Hindlimb muscle (tissue), 1 donor: ENCODE measurements at regions not wholly inside any gene's neighbourhood (a gene's known extent, or its start where the extent isn't known, plus 50 kb on each side); places are given as distances from the start of the nearest gene placed in this dataset.

Source experiments
- DNase-seq: peaks from one replicate; pipeline ENCODE4 v3.0.0-alpha.2; 2013

GRCh38 chr6:157756708-157757429 lies 66.2 kb upstream of the SNX9 start:
- peak; percentile 86 for DNase-seq

GRCh38 chr6:157757430-157758403 lies 65.3 kb upstream of the SNX9 start:
- no peak for DNase-seq

- DNase-seq: no peak
Measured at GRCh38 chr6:157758516-157759023, 64.5 kb upstream of the SNX9 start.

GRCh38 chr6:157759028-157759427 lies 64.0 kb upstream of the SNX9 start:
- DNase-seq: no peak

- no peak for DNase-seq
Measured at GRCh38 chr6:157760137-157760536, 62.9 kb upstream of the SNX9 start.

GRCh38 chr6:157760589-157761330 lies 62.3 kb upstream of the SNX9 start:
- DNase-seq: no peak

GRCh38 chr6:157761331-157761921 lies 61.6 kb upstream of the SNX9 start:
- DNase-seq: no peak

- no peak for DNase-seq
Measured at GRCh38 chr6:157761926-157762325, 61.1 kb upstream of the SNX9 start.

GRCh38 chr6:157762636-157763035 lies 60.4 kb upstream of the SNX9 start:
- DNase-seq: no peak

- no peak for DNase-seq
Measured at GRCh38 chr6:157763129-157763903, 59.7 kb upstream of the SNX9 start.

GRCh38 chr6:157763904-157764177 lies 59.2 kb upstream of the SNX9 start:
- DNase-seq: no peak

- peak; percentile 80 for DNase-seq
Measured at GRCh38 chr6:157764178-157765068, 58.6 kb upstream of the SNX9 start.

GRCh38 chr6:157766901-157767774 lies 55.9 kb upstream of the SNX9 start:
- no peak for DNase-seq

GRCh38 chr6:157767775-157768156 lies 55.3 kb upstream of the SNX9 start:
- DNase-seq: no peak

- no peak for DNase-seq
Measured at GRCh38 chr6:157768304-157768703, 54.7 kb upstream of the SNX9 start.

GRCh38 chr6:157768863-157769551 lies 54.0 kb upstream of the SNX9 start:
- DNase-seq: no peak

GRCh38 chr6:157769776-157770426 lies 53.1 kb upstream of the SNX9 start:
- no peak for DNase-seq

GRCh38 chr6:157770946-157771345 lies 52.1 kb upstream of the SNX9 start:
- DNase-seq: no peak

GRCh38 chr6:157772820-157773219 lies 50.2 kb upstream of the SNX9 start:
- DNase-seq: no peak
